GM19397 (cell line): ENCODE measurements at regions not wholly inside any gene's neighbourhood (a gene's known extent, or its start where the extent isn't known, plus 50 kb on each side); places are given as distances from the start of the nearest gene placed in this dataset.
A peak's percentile ranks its signal among the peaks of the same experiment; 100 is the strongest.
"Not testable (repeated sequence)": the region's sequence is repeated elsewhere in the genome, so short reads cannot be mapped to it uniquely, and the experiment has no call there.

Experiments
- ATAC-seq: cut with Tn5 transposase; IDR thresholded peaks from one replicate; pipeline ENCODE4 v1.9.1; 2021; ENCODE audit warnings: mild to moderate bottlenecking, moderate library complexity; ENCODE audit not compliant: unreplicated experiment

- no peak for ATAC-seq
Observed at GRCh38 chr4:128540122-128540521, 252.5 kb upstream of the PGRMC2 start.

DNA sequence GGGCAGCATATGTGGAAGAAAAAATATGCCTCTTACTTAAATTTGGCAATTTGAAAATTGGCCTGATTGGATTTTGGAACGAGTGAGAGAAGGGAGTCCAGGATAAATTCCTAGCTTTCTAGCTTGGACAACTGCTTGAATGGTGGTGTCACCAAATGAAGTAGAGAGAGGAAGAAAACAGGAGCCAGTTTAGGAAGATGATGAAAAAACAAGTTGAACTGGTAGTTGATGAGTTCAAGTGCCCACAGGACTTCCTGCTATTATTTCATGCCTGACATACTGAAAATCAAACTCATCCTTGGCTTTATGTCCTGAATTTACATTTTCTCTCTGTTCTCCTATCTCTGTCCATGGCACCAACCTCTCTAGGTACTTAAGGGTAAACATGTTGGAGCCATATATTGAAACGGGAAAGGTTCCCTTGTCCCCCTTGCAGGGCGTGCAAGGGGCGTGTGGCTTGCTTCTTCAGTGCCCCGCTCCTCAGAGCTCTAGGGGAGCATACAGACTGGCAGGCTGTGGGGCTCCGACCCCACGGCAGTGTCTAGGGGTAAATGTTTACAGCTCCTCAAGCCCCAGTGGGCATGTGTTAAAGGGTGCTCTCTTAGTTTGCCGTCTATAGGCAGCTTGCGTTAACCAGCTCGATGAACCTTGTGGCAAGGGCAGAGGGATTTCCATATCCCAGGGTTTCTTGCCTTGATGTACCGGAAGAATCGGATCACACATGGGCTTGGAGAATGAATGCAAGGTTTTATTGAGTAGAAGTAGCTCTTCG, 250.7 kb upstream of the PGRMC2 start:
- ATAC-seq: no peak

- no peak for ATAC-seq
Observed at GRCh38 chr4:128536746-128537145, 249.1 kb upstream of the PGRMC2 start.

GRCh38 chr4:128535510-128535909, 247.9 kb upstream of the PGRMC2 start:
- ATAC-seq: not testable (repeated sequence)

GRCh38 chr4:128528793-128529553, 241.4 kb upstream of the PGRMC2 start:
- no peak for ATAC-seq

DNA sequence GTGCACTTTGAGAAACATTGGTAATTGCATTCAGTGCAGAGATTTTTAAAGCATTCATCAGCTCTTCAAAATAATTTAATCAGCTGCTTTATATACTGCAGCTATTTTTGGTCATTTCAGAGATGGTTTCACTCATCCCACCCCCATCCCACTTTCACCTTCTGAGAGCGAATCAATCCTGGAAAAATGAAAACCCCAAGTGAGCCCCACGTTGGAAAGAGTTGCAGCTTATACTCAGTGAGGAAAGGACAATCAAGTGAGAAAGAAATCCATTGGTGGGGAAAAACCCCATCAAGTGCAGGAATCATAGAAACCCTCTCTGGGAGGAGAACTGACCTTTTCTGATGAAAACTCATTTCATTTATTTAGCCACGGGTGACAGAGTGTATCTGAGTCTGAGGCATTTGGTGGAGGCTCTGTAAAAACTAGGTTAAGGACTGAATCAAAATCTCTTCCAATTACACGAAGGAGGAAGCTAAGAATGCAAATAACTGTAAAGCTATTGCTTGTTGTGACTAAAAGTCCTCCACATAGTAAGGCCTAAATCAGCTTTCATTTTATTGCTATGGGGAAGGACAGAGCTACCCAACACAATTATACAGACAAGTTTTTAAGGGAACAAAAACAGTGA, 240.4 kb upstream of the PGRMC2 start:
- ATAC-seq: no peak

- no peak for ATAC-seq
Observed at GRCh38 chr4:128527351-128527750, 239.7 kb upstream of the PGRMC2 start.

DNA sequence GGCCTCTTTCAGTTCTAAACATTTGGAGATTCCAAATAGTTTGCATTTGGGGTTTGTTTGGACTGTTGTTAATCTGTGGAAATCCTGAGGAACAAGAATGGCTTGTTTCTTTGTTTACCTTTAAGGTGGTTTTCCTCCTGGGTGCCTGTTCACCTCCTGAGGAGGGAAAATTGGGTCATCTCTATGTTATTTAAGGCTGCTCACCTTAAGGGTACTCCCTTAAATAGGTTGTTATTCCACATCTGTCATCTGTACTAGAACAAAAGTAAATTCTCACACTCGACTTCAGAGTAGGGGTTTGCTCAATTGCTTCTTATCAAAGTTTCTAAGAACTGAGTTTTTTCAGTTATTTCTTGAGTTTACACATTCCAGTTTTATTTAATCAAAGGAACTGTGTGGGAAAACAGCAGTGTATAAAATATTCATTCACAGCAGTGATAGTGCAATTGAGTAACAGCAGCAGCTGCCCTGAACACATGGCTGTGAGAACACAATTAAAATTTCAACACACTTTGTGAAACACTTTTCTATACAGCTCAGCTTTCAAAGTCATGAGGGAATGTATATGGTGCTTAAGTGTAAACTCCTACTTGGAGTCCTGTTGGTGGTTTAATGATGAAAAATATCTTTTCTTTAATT, 238.5 kb upstream of the PGRMC2 start:
- no peak for ATAC-seq

DNA sequence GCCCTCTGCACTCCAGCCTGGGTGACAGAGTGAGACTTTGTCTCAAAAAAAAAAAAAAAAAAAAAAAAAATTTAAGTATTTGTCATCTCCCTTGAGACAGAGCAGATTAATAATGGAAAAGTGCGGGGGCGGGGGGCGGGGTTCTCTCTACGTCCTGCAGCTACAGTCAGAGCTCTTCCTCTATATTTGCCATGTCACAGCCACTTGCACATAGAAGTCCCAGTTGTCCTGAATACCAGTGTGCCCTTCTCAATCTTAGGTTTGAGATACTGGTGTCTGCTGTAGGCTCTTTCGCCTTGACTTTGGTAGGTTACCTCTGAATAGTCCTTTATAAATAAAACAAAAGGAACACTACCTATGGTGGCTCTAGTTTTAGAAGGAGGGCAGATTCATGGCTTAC, 237.8 kb upstream of the PGRMC2 start:
- no peak for ATAC-seq

DNA sequence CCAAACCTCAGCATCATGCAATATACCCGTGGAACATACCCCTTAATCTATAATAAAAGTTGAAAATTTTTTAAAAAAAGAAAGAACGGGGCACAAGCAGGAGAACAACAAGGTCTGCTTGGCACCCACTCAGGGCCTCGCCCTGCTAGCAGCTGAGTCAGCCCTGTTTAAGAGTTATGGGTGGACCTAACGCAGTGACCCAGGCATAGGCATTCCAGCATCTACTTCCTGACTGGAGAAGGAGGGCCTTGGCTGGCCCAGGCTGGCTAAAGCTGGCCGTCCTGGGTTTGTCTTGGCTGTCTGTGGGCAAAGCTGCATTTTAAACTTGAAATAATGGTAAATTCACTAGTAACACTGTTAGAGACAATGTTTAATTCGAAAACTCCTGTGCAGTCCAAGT, 236.7 kb upstream of the PGRMC2 start:
- ATAC-seq: no peak

DNA sequence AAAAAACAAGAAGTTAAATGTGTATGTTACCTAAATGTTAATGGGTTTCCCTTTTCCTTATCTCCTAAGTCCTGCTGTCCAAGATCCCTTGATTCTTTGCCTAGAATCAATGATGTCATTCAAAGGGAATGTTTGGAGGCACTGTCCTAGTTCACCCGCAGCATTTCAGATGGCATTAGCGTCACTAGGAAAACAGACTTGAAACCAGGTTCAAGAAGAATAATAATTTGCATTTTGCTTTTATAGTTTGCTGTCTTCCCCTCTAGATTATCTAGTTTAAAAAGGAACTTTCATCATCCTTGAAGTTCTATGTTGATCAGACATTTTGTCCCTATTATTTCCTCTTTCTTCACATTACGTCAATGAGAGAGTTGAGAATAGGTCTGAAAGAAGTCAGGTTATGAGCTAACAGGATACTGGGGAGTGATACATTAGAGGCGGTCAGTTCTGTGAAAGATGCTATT, 234.1 kb upstream of the PGRMC2 start:
- ATAC-seq: no peak

GRCh38 chr4:128521156-128521555, 233.5 kb upstream of the PGRMC2 start:
- ATAC-seq: no peak

GRCh38 chr4:128519163-128519830, 231.7 kb upstream of the PGRMC2 start:
- no peak for ATAC-seq

- peak; percentile 98 for ATAC-seq
Observed at GRCh38 chr4:128517739-128518510, 230.3 kb upstream of the PGRMC2 start.

DNA sequence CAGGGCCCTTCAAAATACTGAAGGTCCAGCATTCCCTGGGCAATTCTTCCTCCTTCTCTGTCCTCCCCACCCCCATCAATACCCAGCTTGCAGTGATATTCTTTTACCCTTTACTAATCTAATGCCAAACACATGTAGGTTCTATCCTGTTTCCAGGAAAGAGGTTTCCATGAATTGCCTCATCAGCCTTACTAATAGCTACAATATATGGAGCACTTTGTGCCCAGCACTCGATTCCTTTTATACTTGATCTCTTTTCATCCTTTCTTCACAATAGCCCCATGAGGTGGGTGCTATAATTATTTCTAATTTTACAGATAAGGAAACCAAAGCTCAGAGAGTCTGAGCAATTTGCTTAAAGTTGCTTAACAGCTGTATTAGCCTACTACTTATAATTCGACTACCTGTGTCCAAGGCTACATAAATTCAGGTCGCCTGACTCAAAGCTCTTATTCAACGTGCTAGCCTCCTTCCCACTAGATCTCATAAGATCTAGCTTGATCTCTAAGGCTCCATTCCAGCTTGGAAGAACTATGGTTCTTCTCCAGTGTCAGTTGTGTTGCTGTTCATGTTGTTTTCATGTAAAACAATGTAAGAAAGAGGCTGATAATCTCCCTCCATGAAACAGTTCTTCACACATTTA, 229.6 kb upstream of the PGRMC2 start:
- ATAC-seq: peak; percentile 1

- ATAC-seq: peak; percentile 38
Observed at GRCh38 chr4:128516301-128516969, 228.8 kb upstream of the PGRMC2 start.

DNA sequence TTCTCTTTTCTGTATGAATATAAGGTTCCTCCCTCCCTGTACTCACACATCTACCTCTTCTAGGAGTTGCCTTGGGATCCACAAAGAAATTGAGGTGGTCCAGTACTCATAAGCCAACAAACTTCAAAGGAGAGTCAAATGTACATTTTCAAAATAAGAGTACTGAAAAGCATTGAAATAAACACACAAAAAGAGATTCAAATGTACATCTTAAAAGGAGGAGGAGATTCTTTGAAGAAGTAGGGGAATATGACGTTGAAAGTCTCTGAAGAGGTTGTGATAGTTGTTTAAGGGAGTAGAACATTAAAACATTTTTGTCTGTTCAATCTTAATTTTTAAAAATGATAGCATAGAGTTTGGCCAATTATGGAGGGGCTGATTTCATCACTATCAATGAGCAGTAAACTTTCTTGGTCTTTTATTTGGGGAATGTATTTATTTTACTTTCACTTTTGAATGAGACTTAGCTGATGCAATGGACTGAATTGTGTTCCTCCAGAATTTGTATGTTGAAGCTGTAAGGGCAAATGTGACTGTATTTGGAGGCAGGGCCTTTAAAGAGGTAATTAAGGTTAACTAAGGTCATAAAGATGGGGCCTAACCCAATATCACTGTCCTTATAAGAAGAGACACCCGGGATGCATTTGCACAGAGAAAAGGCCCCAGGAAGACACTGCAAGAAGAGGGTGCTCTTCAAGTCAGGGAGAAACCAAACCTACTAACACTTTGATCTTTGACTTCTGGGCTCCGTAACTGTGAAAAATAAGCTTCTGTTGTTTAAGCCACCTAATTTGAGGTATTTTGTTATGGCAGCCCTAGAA, 226.3 kb upstream of the PGRMC2 start:
- no peak for ATAC-seq

DNA sequence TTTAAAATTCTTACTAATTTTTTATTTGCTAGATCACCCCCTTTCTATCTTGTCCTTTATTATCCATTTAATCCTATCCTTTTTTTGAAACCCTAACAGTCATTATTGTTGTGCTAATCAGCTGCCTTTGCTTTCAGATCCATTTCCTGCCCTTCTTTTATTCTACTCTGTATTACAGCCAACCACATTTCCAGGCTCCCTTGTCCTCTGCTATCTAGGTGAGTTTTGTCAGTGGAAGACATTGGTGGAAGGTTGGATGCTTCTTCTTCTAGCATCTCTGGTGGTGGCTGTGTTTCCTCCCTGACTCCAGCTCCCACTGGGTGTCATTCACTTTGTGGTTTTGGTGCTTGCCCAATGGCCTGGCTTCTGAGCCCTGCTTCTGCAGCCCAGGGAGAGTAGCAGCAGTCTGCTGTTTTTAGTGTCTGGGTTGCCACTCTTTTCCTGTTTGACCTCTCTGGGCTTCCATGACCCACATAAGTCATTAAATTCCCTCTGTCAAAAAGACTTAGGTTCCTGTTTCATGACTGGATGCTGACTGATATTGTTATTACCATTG, 225.2 kb upstream of the PGRMC2 start:
- ATAC-seq: no peak
